ENCODE measurements at regions not wholly inside any gene's neighbourhood (a gene's known extent, or its start where the extent isn't known, plus 50 kb on each side); places are given as distances from the start of the nearest gene placed in this dataset.

GRCh38 chr4:119898211-119898610 lies 168.4 kb downstream of the MAD2L1 start:
- no peak overlapping the region for H2AFZ ChIP-seq (ENCODE audit: low read depth, low read length)
- no peaks in the 10 kb centered on the region for H4K20me1 ChIP-seq (replicated peaks; ENCODE audit: control insufficient read depth, extremely low read depth, insufficient read depth, low read length)
- no peaks in the 10 kb centered on the region for H3K79me2 ChIP-seq (ENCODE audit: control insufficient read depth, insufficient read depth, low read length)
- H3K36me3 ChIP-seq (ENCODE audit: control insufficient read depth in 2 of 2, extremely low read depth in 1 of 2, insufficient read depth in 2 of 2, low read length in 2 of 2) = no peaks in the 10 kb centered on the region
- no peak overlapping the region for H3K4me2 ChIP-seq (ENCODE audit: insufficient read depth, low read length)
- H3K27me3 ChIP-seq (ENCODE audit: control insufficient read depth in 2 of 2, insufficient read depth in 2 of 2, low read length in 2 of 2) = no peaks in the 10 kb centered on the region
- no peaks in the 10 kb centered on the region for H3K4me1 ChIP-seq (ENCODE audit: control insufficient read depth, extremely low read depth, insufficient read depth, low read length)
- no peaks in the 10 kb centered on the region for H3K9me1 ChIP-seq (replicated peaks; ENCODE audit: control insufficient read depth, extremely low read depth, insufficient read depth, low read length)
- ChIA-PET POLR2A (no interaction called here), CTCF (interaction anchor here (2.1 kb wide), 1 partner anchor 270 kb away, joined by 6 read pairs; the partner anchor contains the start of gene PDE5A)
- TF ChIP-seq MAX (IDR thresholded peaks at IDR 0.05; ENCODE audit: insufficient read depth, insufficient read length) (no peak), GATA2 (IDR thresholded peaks at IDR 0.05; ENCODE audit: insufficient read depth, insufficient read length, low read depth, low read length) (no peak), POLR2A (IDR thresholded peaks at IDR 0.05; ENCODE audit: low read depth, low read length) (no peak), JUN (IDR thresholded peaks at IDR 0.05; ENCODE audit: borderline replicate concordance, insufficient read depth, insufficient read length, low read depth) (no peak), EZH2 (IDR thresholded peaks at IDR 0.05; ENCODE audit: borderline replicate concordance, low read depth, low read length, severe bottlenecking) (no peak), FOS (IDR thresholded peaks at IDR 0.05; ENCODE audit: borderline replicate concordance, insufficient read depth, low read length) (no peak), POLR2AphosphoS5 (IDR thresholded peaks at IDR 0.05; ENCODE audit: insufficient read depth, low read depth, low read length) (no peak), CTCF (IDR thresholded peaks at IDR 0.05; ENCODE audit: extremely low read depth in 1 of 2, insufficient read depth in 1 of 2, low read depth in 1 of 2, low read length in 2 of 2) (no peak)
- BruUV-seq (replicated peaks) = no TSS peak
- intact Hi-C loops (cut with micrococcal nuclease) = no loop called here
- H3K9ac ChIP-seq (replicated peaks; ENCODE audit: extremely low read depth, insufficient read depth, low read length) = no peak overlapping the region
- no peak overlapping the region for H3K27ac ChIP-seq (ENCODE audit: insufficient read depth, low read depth, low read length)
- H3K9me3 ChIP-seq (replicated peaks; ENCODE audit: control insufficient read depth, insufficient read depth, low read length) = no peaks in the 10 kb centered on the region
- H3K4me3 ChIP-seq (replicated peaks in 1 of 3; ENCODE audit: insufficient read depth in 1 of 3, low read depth in 1 of 3, low read length in 3 of 3) = no peak overlapping the region
- dilution Hi-C loops (cut with MboI; ENCODE audit: extremely low pct_ligation_motif_present, low sequenced_read_pairs) = no loop called here
- no peak for DNase-seq (ENCODE audit: low read depth, low spot score)
- no peak for FAIRE-seq
